ENCODE measurements at regions not wholly inside any gene's neighbourhood (a gene's known extent, or its start where the extent isn't known, plus 50 kb on each side); places are given as distances from the start of the nearest gene placed in this dataset.

GRCh38 chr1:195765099-195765498, 843.1 kb downstream of the KCNT2 start:
- TF ChIP-seq POLR2AphosphoS5 (IDR thresholded peaks at IDR 0.05; ENCODE audit: low read depth, low read length) (no peak), CTCF (IDR thresholded peaks at IDR 0.05 in 2 of 3, conservative IDR thresholded peaks at IDR 0.05 in 1 of 3; ENCODE audit: borderline replicate concordance in 1 of 3, insufficient read depth in 1 of 3, low read depth in 2 of 3, low read length in 2 of 3) (no peak), EZH2 (IDR thresholded peaks at IDR 0.05) (no peak), SP1 (IDR thresholded peaks at IDR 0.05; ENCODE audit: low read depth) (no peak), CEBPB (IDR thresholded peaks at IDR 0.05; ENCODE audit: low read depth) (no peak), EZH2phosphoT487 (IDR thresholded peaks at IDR 0.05; ENCODE audit: borderline replicate concordance) (no peak), RAD21 (IDR thresholded peaks at IDR 0.05; ENCODE audit: low read depth) (no peak), POLR2A (IDR thresholded peaks at IDR 0.05; ENCODE audit: borderline replicate concordance, extremely low read depth, insufficient read depth, insufficient read length) (no peak), ZFX (IDR thresholded peaks at IDR 0.05) (no peak)

All from HCT116 (cell line).